Ishikawa (cell line): ENCODE measurements at regions not wholly inside any gene's neighbourhood (a gene's known extent, or its start where the extent isn't known, plus 50 kb on each side); places are given as distances from the start of the nearest gene placed in this dataset.

Source experiments
- CEBPB ChIP-seq: IDR thresholded peaks from 2 replicates; pipeline ENCODE4 v1.6.1; 2012
- CREB1 ChIP-seq: IDR thresholded peaks from 2 replicates; pipeline ENCODE4 v1.6.1; 2012; ENCODE audit warnings: low read depth
- EGR1 ChIP-seq: IDR thresholded peaks from 2 replicates; pipeline ENCODE4 v1.6.1; 2012
- EP300 ChIP-seq: IDR thresholded peaks from 2 replicates; pipeline ENCODE4 v1.6.1; 2012; ENCODE audit warnings: borderline replicate concordance
- FOXM1 ChIP-seq: IDR thresholded peaks from 2 replicates; pipeline ENCODE4 v1.6.1; 2012; ENCODE audit warnings: low read depth, borderline replicate concordance
- MAX ChIP-seq: IDR thresholded peaks from 2 replicates; pipeline ENCODE4 v1.6.1; 2012
- NFIC ChIP-seq: IDR thresholded peaks from 2 replicates; pipeline ENCODE4 v1.6.1; 2012
- RAD21 ChIP-seq: IDR thresholded peaks from 2 replicates; pipeline ENCODE4 v1.6.1; 2012; ENCODE audit warnings: low read depth
- REST ChIP-seq: IDR thresholded peaks from 2 replicates; pipeline ENCODE4 v1.6.1; 2012; ENCODE audit warnings: low read depth, mild to moderate bottlenecking
- TAF1 ChIP-seq: IDR thresholded peaks from 2 replicates; pipeline ENCODE4 v1.6.1; 2012; ENCODE audit warnings: low read depth, mild to moderate bottlenecking
- TCF12 ChIP-seq: IDR thresholded peaks from 2 replicates; pipeline ENCODE4 v1.6.1; 2012; ENCODE audit warnings: low read depth
- TEAD4 ChIP-seq: IDR thresholded peaks from 2 replicates; pipeline ENCODE4 v1.6.1; 2012
- USF1 ChIP-seq: IDR thresholded peaks from 2 replicates; pipeline ENCODE4 v1.6.1; 2012
- YY1 ChIP-seq: IDR thresholded peaks from 2 replicates; pipeline ENCODE4 v1.6.1; 2012; ENCODE audit warnings: low read depth
- ZBTB7A ChIP-seq: IDR thresholded peaks from 2 replicates; pipeline ENCODE4 v1.6.1; 2012; ENCODE audit warnings: low read depth

DNA sequence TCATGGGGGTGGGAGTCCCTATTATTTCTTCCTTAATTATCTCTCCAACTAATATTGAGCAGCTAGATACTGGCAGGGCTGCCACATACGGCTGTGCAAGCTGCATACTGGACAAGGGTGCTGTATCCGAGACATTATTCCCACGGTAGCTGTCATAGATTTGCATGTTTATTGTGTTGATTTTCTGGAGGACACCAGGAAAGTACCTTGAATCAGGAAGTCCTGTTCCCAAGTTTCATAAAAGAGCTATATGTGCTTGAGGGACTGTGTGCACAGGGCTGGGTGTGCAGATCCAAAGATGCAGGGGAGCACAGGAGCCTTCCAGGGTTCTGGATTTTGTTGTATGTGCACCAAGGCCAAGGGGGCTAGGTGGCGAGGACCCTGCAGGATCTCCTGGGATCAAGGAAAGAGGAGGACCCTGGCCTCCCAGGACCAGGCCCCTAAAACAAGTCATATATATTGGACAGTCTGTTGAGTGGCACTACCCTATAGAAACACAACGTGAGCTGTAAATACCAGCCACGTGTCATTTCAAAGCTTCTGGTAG lies 119.2 kb upstream of the ALDH1A3 start:
- TF ChIP-seq TAF1 (no peak), CEBPB (no peak), RAD21 (no peak), MAX (no peak), FOXM1 (no peak), YY1 (no peak), EGR1 (no peak), CREB1 (no peak), TEAD4 (no peak), USF1 (no peak), NFIC (no peak), EP300 (no peak), ZBTB7A (no peak), REST (no peak)

- TF ChIP-seq EP300 (no peak), RAD21 (no peak), TEAD4 (no peak), NFIC (no peak), REST (no peak), MAX (no peak), CREB1 (no peak), TCF12 (no peak), YY1 (no peak), ZBTB7A (no peak), USF1 (no peak), FOXM1 (no peak), EGR1 (no peak), CEBPB (no peak), TAF1 (no peak)
These were observed 118.2 kb upstream of the ALDH1A3 start for GRCh38 chr15:100761290-100761935.

GRCh38 chr15:100762289-100762688 lies 117.3 kb upstream of the ALDH1A3 start:
- TF ChIP-seq TCF12 (no peak), RAD21 (no peak), MAX (no peak), EP300 (no peak), TEAD4 (no peak), USF1 (no peak), REST (no peak), NFIC (no peak), EGR1 (no peak), ZBTB7A (no peak), CEBPB (no peak), CREB1 (no peak), TAF1 (no peak), FOXM1 (no peak), YY1 (no peak)
